H1 (cell line): ENCODE measurements at regions not wholly inside any gene's neighbourhood (a gene's known extent, or its start where the extent isn't known, plus 50 kb on each side); places are given as distances from the start of the nearest gene placed in this dataset.

Source experiments
- CTCF ChIA-PET: fragments of 300-600 bp; sonication (Branson Sonifier 250); formaldehyde crosslinking; loops from one replicate; lab custom pipeline; 2021; ENCODE audit not compliant: partially characterized antibody; lab: Charles Lee
- POLR2A ChIA-PET: fragments of 300-600 bp; sonication (Branson Sonifier 250); formaldehyde crosslinking; loops from one replicate; lab custom pipeline; 2021; ENCODE audit warnings: inconsistent platforms; ENCODE audit not compliant: partially characterized antibody; lab: Charles Lee
- DNase-seq, 2 experiments: peaks; one replicate each; pipeline versions ENCODE4 v3.0.0 to v3.0.0-alpha.2; 2010 to 2022; ENCODE audit warnings: low spot score in 2 of 2, low read depth in 1 of 2, mixed read lengths in 1 of 2
- FAIRE-seq: peaks from 2 replicates; lab custom pipeline; 2011; peaks lifted over from hg19 to GRCh38; lab: Jason Lieb, UNC
- H2AFZ ChIP-seq: 2 replicates; pipeline ENCODE4 v1.8.1; 2012; ENCODE audit warnings: low read length, inconsistent platforms
- H2AK5ac ChIP-seq: 2 replicates; pipeline ENCODE4 v1.6.1; 2013; ENCODE audit warnings: low read depth, low read length
- H2BK120ac ChIP-seq: replicated peaks from 2 replicates; pipeline ENCODE3; 2013; ENCODE audit warnings: low read depth, low read length, inconsistent platforms
- H2BK12ac ChIP-seq: 2 replicates; pipeline ENCODE4 v1.6.1; 2013; ENCODE audit warnings: low read depth, low read length
- H2BK15ac ChIP-seq: 2 replicates; pipeline ENCODE4 v1.6.1; 2013; ENCODE audit warnings: low read length
- H2BK20ac ChIP-seq: 2 replicates; pipeline ENCODE4 v1.6.1; 2013; ENCODE audit warnings: low read length
- H2BK5ac ChIP-seq: 2 replicates; pipeline ENCODE4 v1.6.1; 2013; ENCODE audit warnings: low read depth, low read length
- H3K14ac ChIP-seq: 2 replicates; pipeline ENCODE4 v1.6.1; 2013; ENCODE audit warnings: inconsistent platforms; ENCODE audit not compliant: insufficient read length
- H3K18ac ChIP-seq: 2 replicates; pipeline ENCODE4 v1.6.1; 2013; ENCODE audit warnings: low read length; ENCODE audit errors: extremely low read depth
- H3K23ac ChIP-seq: 2 replicates; pipeline ENCODE4 v1.6.1; 2013; ENCODE audit warnings: inconsistent platforms; ENCODE audit not compliant: insufficient read length
- H3K23me2 ChIP-seq: 2 replicates; pipeline ENCODE4 v1.6.1; 2013; ENCODE audit warnings: low read depth, low read length
- H3K27ac ChIP-seq: 2 replicates; pipeline ENCODE4 v1.6.1; 2011; ENCODE audit warnings: low read depth, low read length, inconsistent platforms
- H3K27me3 ChIP-seq, 4 experiments: replicated peaks in 1 of 4; 1 replicate in 1 of 4; 2 replicates in 3 of 4; pipeline versions ENCODE4 v1.6.1 to v1.8.1; 2011 to 2013; ENCODE audit warnings: low read length in 3 of 4, mild to moderate bottlenecking in 3 of 4, inconsistent platforms in 2 of 4, mixed read lengths in 2 of 4, moderate library complexity in 1 of 4; ENCODE audit not compliant: control insufficient read depth in 3 of 4, insufficient read depth in 3 of 4; ENCODE audit errors: extremely low read depth in 1 of 4
- H3K36me3 ChIP-seq, 4 experiments: 2 replicates each; pipeline versions ENCODE4 v1.6.1 to v1.8.1; 2011 to 2013; ENCODE audit warnings: mild to moderate bottlenecking in 4 of 4, low read length in 3 of 4, moderate library complexity in 2 of 4, control low read depth in 1 of 4, inconsistent platforms in 1 of 4; ENCODE audit not compliant: insufficient read depth in 4 of 4, control insufficient read depth in 2 of 4
- H3K4ac ChIP-seq: replicated peaks from 2 replicates; pipeline ENCODE3; 2013; ENCODE audit warnings: low read length, low read depth, mixed read lengths, inconsistent platforms; ENCODE audit not compliant: insufficient read length
- H3K4me1 ChIP-seq, 4 experiments: replicated peaks in 1 of 4; 1 replicate in 1 of 4; 2 replicates in 3 of 4; pipeline versions ENCODE4 v1.6.1 to v1.8.1; 2011 to 2013; ENCODE audit warnings: low read length in 3 of 4, inconsistent platforms in 2 of 4, mixed read lengths in 1 of 4; ENCODE audit not compliant: insufficient read depth in 4 of 4, control insufficient read depth in 3 of 4
- H3K4me2 ChIP-seq, 2 experiments: 2 replicates each; pipeline versions ENCODE4 v1.6.1 to v1.8.1; 2011 to 2013; ENCODE audit warnings: low read depth in 2 of 2, low read length in 2 of 2, control low read depth in 1 of 2, inconsistent platforms in 1 of 2, mild to moderate bottlenecking in 1 of 2; ENCODE audit not compliant: insufficient read depth in 1 of 2
- H3K4me3 ChIP-seq, 4 experiments: fragments of 200-600, 300-600 bp in 1 of 4; sonication (generic), shearing (Covaris generic), sonication (Bioruptor Twin) in 1 of 4; 2 replicates each; pipeline versions ENCODE4 v1.5.1 to v1.8.1; 2011 to 2016; ENCODE audit warnings: low read length in 4 of 4, low read depth in 3 of 4, control low read depth in 2 of 4, inconsistent platforms in 2 of 4, mild to moderate bottlenecking in 2 of 4, mixed read lengths in 1 of 4, moderate library complexity in 1 of 4; ENCODE audit not compliant: insufficient read depth in 2 of 4; ENCODE audit errors: extremely low read depth in 1 of 4
- H3K56ac ChIP-seq: replicated peaks from 2 replicates; pipeline ENCODE3; 2013; ENCODE audit warnings: low read depth, mild to moderate bottlenecking, mixed read lengths, low read length, inconsistent platforms; ENCODE audit not compliant: insufficient read length
- H3K79me1 ChIP-seq: 2 replicates; pipeline ENCODE4 v1.6.1; 2013; ENCODE audit warnings: low read depth, low read length, control low read depth
- H3K79me2 ChIP-seq, 2 experiments: 2 replicates each; pipeline versions ENCODE4 v1.6.1 to v1.8.1; 2012 to 2013; ENCODE audit warnings: low read length in 2 of 2, mild to moderate bottlenecking in 2 of 2, inconsistent platforms in 1 of 2; ENCODE audit not compliant: insufficient read depth in 2 of 2, control insufficient read depth in 1 of 2
- H3K9ac ChIP-seq, 4 experiments: replicated peaks in 1 of 4; 1 replicate in 1 of 4; 2 replicates in 3 of 4; pipeline versions ENCODE4 v1.6.1 to v1.8.1; 2011 to 2013; ENCODE audit warnings: low read depth in 3 of 4, low read length in 3 of 4, control low read depth in 2 of 4, mild to moderate bottlenecking in 2 of 4, moderate library complexity in 2 of 4, inconsistent platforms in 1 of 4; ENCODE audit errors: extremely low read depth in 1 of 4
- H3K9me3 ChIP-seq, 2 experiments: 2 replicates each; pipeline versions ENCODE4 v1.6.1 to v1.8.1; 2012 to 2013; ENCODE audit warnings: mild to moderate bottlenecking in 2 of 2, moderate library complexity in 2 of 2, control low read depth in 1 of 2, inconsistent platforms in 1 of 2, low read depth in 1 of 2, low read length in 1 of 2, mixed read lengths in 1 of 2; ENCODE audit not compliant: insufficient read depth in 2 of 2
- H4K20me1 ChIP-seq, 2 experiments: replicated peaks in 1 of 2; 2 replicates each; pipeline versions ENCODE3 to v1.8.1; 2011 to 2013; ENCODE audit warnings: inconsistent platforms in 2 of 2, low read length in 2 of 2, mild to moderate bottlenecking in 1 of 2; ENCODE audit not compliant: insufficient read depth in 2 of 2, control insufficient read depth in 1 of 2
- H4K5ac ChIP-seq: 2 replicates; pipeline ENCODE4 v1.6.1; 2013; ENCODE audit warnings: low read length, low read depth, mixed read lengths, inconsistent platforms; ENCODE audit not compliant: insufficient read length
- H4K8ac ChIP-seq: 2 replicates; pipeline ENCODE4 v1.8.0; 2013; ENCODE audit warnings: mild to moderate bottlenecking, moderate library complexity, low read length, inconsistent platforms; ENCODE audit not compliant: insufficient read depth; ENCODE audit errors: extremely low read depth
- H4K91ac ChIP-seq: replicated peaks from 2 replicates; pipeline ENCODE3; 2013; ENCODE audit warnings: low read length, mixed read lengths, inconsistent platforms; ENCODE audit not compliant: insufficient read length
- ATF2 ChIP-seq: IDR thresholded peaks from 2 replicates; pipeline ENCODE4 v1.6.1; 2012; ENCODE audit warnings: low read length, inconsistent platforms
- CBX8 ChIP-seq: fragments of 300-800, 300-1000 bp; sonication (generic); IDR thresholded peaks from 2 replicates; pipeline ENCODE4 v1.7.1; 2016; ENCODE audit warnings: low read depth, low read length, borderline replicate concordance
- GTF2F1 ChIP-seq: IDR thresholded peaks from 2 replicates; pipeline ENCODE4 v1.6.1; 2012; ENCODE audit warnings: low read depth, low read length, improper control_type of control experiment, borderline replicate concordance
- KDM5A ChIP-seq: fragments of 200-600 bp; IDR thresholded peaks from 2 replicates; pipeline ENCODE4 v1.7.1; 2012; ENCODE audit warnings: mild to moderate bottlenecking, low read length, inconsistent platforms, mixed read lengths
- SP4 ChIP-seq: IDR thresholded peaks from 2 replicates; pipeline ENCODE4 v1.6.1; 2012; ENCODE audit warnings: low read length, inconsistent platforms
- SUZ12 ChIP-seq: fragments of 200-600 bp; sonication (generic); IDR thresholded peaks from 2 replicates; pipeline ENCODE4 v1.6.1; 2012; ENCODE audit warnings: mild to moderate bottlenecking, inconsistent platforms, low read length, moderate library complexity, mixed read lengths
- USF2 ChIP-seq: IDR thresholded peaks from 2 replicates; pipeline ENCODE4 v1.6.1; 2011; ENCODE audit warnings: low read length, improper control_type of control experiment
- WGBS, 2 experiments: shearing (Covaris generic) in 1 of 2; methylation state at CpG; one replicate each; pipeline versions ENCODE4 v1.1.6 to v1.1.7; 2013 to 2015; ENCODE audit warnings: low lambda C conversion rate in 2 of 2, mixed read lengths in 2 of 2, inconsistent platforms in 1 of 2, low coverage in 1 of 2, missing lambda C conversion rate in 1 of 2; ENCODE audit not compliant: insufficient replicate concordance in 2 of 2, insufficient coverage in 1 of 2, insufficient read length in 1 of 2; ENCODE audit errors: extremely low coverage in 1 of 2, missing lambda C conversion rate in 1 of 2; 5-methylcytosine and 5-hydroxymethylcytosine counted together

GRCh38 chr1:5345556-5345955, 646.7 kb downstream of the NPHP4 start:
- Histone ChIP-seq H2BK15ac (no peak overlapping the region), H3K56ac (no peak overlapping the region), H3K18ac (no peak overlapping the region), H4K20me1 (peaks cover 0 to 2% of the 10 kb centered on the region in 2 experiments), H4K91ac (no peak overlapping the region), H3K23ac (no peak overlapping the region), H2AK5ac (no peak overlapping the region), H3K79me2 (no peaks in the 10 kb centered on the region), H3K23me2 (peaks cover 4% of the 10 kb centered on the region; the same call in 1 of the 2 replicates), H3K9me3 (no peaks in the 10 kb centered on the region), H2BK120ac (no peak overlapping the region), H3K27me3 (0 out of 7 replicates have a peak, but pooled peaks cover 0 to 3% (median 0%) of the 10 kb centered on the region in 4 experiments), H3K4me2 (no peak overlapping the region), H3K4me3 (no peak overlapping the region), H2BK20ac (no peak overlapping the region), H3K14ac (no peak overlapping the region), H2BK5ac (no peak overlapping the region), H3K4me1 (no peaks in the 10 kb centered on the region), H2AFZ (no peak overlapping the region), H3K27ac (no peak overlapping the region), H4K8ac (no peak overlapping the region; the same call in 1 of the 2 replicates), H2BK12ac (no peak overlapping the region), H3K4ac (no peak overlapping the region), H3K36me3 (no peaks in the 10 kb centered on the region), H4K5ac (no peak overlapping the region), H3K9ac (no peak overlapping the region), H3K79me1 (no peaks in the 10 kb centered on the region)
- WGBS, 2 experiments: 91% methylated on average over 8 of the region's 8 CpGs; no CpG with 5 or more reads in 1 of the 2 experiments
- CTCF ChIA-PET: interaction anchor here (1.1 kb wide), 1 partner anchor 128 kb away, joined by 3 read pairs; no protein-coding TSS in a partner anchor
- FAIRE-seq (no peak), DNase-seq (no peak)
- TF ChIP-seq CBX8 (no peak), ATF2 (no peak), SP4 (no peak), USF2 (no peak), KDM5A (no peak), SUZ12 (no peak), GTF2F1 (no peak)
- POLR2A ChIA-PET: no interaction called here
